Colonic mucosa (tissue), 4 donors: ENCODE measurements at regions not wholly inside any gene's neighbourhood (a gene's known extent, or its start where the extent isn't known, plus 50 kb on each side); places are given as distances from the start of the nearest gene placed in this dataset.

Experiments
- DNase-seq: peaks from one replicate; pipeline ENCODE4 v3.0.0-alpha.2; 2020
- H3K27ac ChIP-seq: fragments of 200-600 bp; one replicate; pipeline ENCODE4 v1.8.0; 2021
- H3K27me3 ChIP-seq: fragments of 200-600 bp; one replicate; pipeline ENCODE4 v1.8.0; 2021
- H3K36me3 ChIP-seq: fragments of 200-600 bp; one replicate; pipeline ENCODE4 v1.8.0; 2021
- H3K4me1 ChIP-seq: fragments of 200-600 bp; one replicate; pipeline ENCODE4 v1.8.0; 2021; ENCODE audit warnings: mild to moderate bottlenecking
- H3K4me3 ChIP-seq: fragments of 200-600 bp; one replicate; pipeline ENCODE4 v1.8.0; 2021
- H3K9ac ChIP-seq, 2 donors: one replicate each; pipeline ENCODE4 v1.7.0; 2013; ENCODE audit warnings: control low read depth in 2 of 2, low read depth in 2 of 2, low read length in 2 of 2
- H3K9me3 ChIP-seq: fragments of 200-600 bp; one replicate; pipeline ENCODE4 v1.8.0; 2021
- intact Hi-C: fragments of 100-400 bp; cut with DNase I; formaldehyde crosslinking; loops from one replicate; pipeline ENCODE4 v1.14.1; 2022
- TF ChIP-seq, protein P1 (sequence below): fragments of 200-600 bp; IDR thresholded peaks from one replicate; pipeline ENCODE4 v1.8.0; 2022; ENCODE audit warnings: antibody characterized with exemption, mild to moderate bottlenecking
- donor health status: healthy.
- donor health status: DM: no; HTN: no; CAD: no.
- donor health status: DM: no; HTN: no; CAD: no.

DNA sequence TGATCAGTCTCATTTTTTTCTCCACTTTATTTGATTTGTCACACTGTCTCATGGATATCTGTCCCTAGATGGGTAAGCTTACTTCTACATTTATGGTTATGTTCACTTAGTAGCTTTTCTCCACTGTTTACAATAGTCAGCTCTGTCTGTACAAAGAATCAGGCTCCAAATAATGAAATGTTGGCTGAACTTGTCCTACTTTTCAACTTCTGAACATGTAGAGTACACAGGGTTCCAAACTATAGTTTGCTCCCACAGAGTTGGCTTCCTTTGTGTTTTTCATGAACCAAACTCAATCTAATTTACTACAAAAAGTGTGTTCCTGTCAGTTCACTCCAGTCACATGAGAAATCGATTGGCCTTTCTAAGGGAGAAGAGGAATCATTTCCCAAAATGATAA, 175.0 kb downstream of the CCDC71L start:
- no peak overlapping the region for H3K4me3 ChIP-seq
- H3K9ac ChIP-seq, result no peak overlapping the region
- H3K9me3 ChIP-seq, result no peaks in the 10 kb centered on the region
- TF ChIP-seq, protein P1, sequence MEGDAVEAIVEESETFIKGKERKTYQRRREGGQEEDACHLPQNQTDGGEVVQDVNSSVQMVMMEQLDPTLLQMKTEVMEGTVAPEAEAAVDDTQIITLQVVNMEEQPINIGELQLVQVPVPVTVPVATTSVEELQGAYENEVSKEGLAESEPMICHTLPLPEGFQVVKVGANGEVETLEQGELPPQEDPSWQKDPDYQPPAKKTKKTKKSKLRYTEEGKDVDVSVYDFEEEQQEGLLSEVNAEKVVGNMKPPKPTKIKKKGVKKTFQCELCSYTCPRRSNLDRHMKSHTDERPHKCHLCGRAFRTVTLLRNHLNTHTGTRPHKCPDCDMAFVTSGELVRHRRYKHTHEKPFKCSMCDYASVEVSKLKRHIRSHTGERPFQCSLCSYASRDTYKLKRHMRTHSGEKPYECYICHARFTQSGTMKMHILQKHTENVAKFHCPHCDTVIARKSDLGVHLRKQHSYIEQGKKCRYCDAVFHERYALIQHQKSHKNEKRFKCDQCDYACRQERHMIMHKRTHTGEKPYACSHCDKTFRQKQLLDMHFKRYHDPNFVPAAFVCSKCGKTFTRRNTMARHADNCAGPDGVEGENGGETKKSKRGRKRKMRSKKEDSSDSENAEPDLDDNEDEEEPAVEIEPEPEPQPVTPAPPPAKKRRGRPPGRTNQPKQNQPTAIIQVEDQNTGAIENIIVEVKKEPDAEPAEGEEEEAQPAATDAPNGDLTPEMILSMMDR, result no peak
- H3K27ac ChIP-seq, result no peak overlapping the region
- DNase-seq, result no peak
- no peaks in the 10 kb centered on the region for H3K36me3 ChIP-seq
- H3K4me1 ChIP-seq, result no peaks in the 10 kb centered on the region
- no peaks in the 10 kb centered on the region for H3K27me3 ChIP-seq
- intact Hi-C loops, result no loop called here

DNA sequence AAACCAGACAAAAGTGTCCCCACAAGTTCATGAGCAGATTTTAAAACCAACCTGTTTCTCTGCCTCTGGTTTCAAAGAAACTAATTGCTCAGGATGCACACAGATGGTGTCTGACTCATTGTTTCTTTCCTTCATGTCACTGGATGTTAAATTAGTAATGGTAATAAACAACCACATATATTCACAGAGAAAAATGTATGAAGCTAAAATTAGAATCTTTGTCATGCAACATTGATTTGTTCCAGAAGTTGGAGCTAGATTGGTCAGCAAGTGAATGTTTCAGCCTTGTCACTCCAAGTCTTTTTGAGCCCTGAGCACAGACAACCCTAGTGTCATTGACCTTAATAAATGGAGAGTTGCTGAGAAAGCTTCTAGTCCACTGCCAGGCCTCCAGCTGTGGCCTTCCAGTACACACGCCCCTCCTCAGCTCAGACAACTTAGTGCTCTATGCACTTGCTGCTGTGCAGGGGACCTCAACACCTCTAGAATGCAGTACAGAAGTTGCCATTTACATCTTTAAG, 175.9 kb downstream of the CCDC71L start:
- intact Hi-C loops, result no loop called here
- TF ChIP-seq, protein P1, result no peak
- Histone ChIP-seq H3K4me1 (no peaks in the 10 kb centered on the region), H3K4me3 (no peak overlapping the region), H3K36me3 (no peaks in the 10 kb centered on the region), H3K9me3 (no peaks in the 10 kb centered on the region), H3K9ac (no peak overlapping the region), H3K27me3 (no peaks in the 10 kb centered on the region), H3K27ac (no peak overlapping the region)
- DNase-seq, result no peak

DNA sequence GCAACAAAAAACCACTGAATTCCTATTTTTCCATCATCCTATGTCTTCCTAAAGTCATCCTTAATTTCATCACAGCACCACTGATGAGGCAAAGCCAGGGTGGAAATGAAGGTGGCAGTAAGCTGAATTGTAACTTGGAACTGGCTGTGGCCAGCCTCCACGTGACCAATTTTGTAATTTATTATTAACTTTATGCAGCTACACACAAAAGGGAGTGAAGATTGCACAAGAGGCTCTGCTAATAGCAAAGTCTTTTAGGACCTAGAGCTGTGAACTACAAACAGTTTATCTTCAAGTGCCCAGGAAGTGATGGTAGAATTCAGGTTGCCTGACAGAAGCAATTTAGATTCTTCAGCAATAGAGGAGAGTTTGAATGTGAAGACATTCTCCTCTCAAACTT, 176.4 kb downstream of the CCDC71L start:
- DNase-seq, result no peak
- TF ChIP-seq, protein P1, result no peak
- Histone ChIP-seq H3K4me1 (no peaks in the 10 kb centered on the region), H3K9me3 (no peaks in the 10 kb centered on the region), H3K9ac (no peak overlapping the region), H3K27me3 (no peaks in the 10 kb centered on the region), H3K36me3 (no peaks in the 10 kb centered on the region), H3K27ac (no peak overlapping the region), H3K4me3 (no peak overlapping the region)
- intact Hi-C loops, result no loop called here

DNA sequence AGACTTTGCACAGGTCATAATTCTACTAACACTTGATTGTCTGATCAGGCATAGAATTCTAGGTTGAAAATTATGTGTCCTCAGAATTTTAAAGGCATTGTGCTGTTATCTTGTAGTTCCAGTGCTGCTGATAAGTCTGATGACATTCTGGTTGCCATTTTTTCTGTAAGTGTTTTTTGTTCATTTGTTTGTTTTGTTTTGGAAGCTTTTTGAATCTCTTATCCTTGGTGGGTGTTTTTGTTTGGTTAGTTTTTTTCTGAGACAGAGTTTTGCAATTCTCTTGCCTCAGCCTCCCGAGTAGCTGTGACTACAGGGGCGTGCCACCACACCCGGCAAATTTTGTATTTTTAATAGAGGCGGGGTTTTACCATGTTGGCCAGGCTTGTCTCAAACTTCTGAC, 178.9 kb downstream of the CCDC71L start:
- no peaks in the 10 kb centered on the region for H3K36me3 ChIP-seq
- TF ChIP-seq, protein P1, result no peak
- H3K9me3 ChIP-seq, result no peaks in the 10 kb centered on the region
- no peak for DNase-seq
- intact Hi-C loops, result no loop called here
- H3K4me3 ChIP-seq, result no peak overlapping the region
- no peak overlapping the region for H3K9ac ChIP-seq
- H3K27me3 ChIP-seq, result no peaks in the 10 kb centered on the region
- no peak overlapping the region for H3K27ac ChIP-seq
- no peaks in the 10 kb centered on the region for H3K4me1 ChIP-seq

DNA sequence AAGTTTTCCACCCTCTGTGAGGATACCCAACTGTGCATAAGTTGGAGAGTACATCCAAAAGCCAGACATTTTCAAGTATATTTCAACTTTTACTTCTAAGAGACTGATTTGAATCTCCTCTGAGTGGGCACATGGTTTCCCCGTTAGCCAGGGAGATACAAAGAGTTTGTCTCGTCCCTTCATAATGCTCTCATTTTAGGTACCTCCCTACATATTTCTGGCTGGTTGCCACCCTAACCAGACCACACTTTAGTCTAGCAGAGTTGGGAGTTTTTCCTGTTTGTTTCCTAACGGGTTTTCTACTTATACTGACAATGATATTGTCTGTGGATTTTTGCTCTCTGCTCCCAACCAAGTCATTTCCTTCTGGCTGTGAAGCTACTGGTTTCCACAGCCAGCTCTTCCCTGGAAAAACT, 180.3 kb downstream of the CCDC71L start:
- H3K27ac ChIP-seq, result no peak overlapping the region
- no peaks in the 10 kb centered on the region for H3K4me1 ChIP-seq
- no peaks in the 10 kb centered on the region for H3K9me3 ChIP-seq
- no peak overlapping the region for H3K9ac ChIP-seq
- intact Hi-C loops, result no loop called here
- no peaks in the 10 kb centered on the region for H3K27me3 ChIP-seq
- no peak overlapping the region for H3K4me3 ChIP-seq
- TF ChIP-seq, protein P1, result no peak
- no peak for DNase-seq
- no peaks in the 10 kb centered on the region for H3K36me3 ChIP-seq
